ENCODE measurements at regions not wholly inside any gene's neighbourhood (a gene's known extent, or its start where the extent isn't known, plus 50 kb on each side); places are given as distances from the start of the nearest gene placed in this dataset.

DNA sequence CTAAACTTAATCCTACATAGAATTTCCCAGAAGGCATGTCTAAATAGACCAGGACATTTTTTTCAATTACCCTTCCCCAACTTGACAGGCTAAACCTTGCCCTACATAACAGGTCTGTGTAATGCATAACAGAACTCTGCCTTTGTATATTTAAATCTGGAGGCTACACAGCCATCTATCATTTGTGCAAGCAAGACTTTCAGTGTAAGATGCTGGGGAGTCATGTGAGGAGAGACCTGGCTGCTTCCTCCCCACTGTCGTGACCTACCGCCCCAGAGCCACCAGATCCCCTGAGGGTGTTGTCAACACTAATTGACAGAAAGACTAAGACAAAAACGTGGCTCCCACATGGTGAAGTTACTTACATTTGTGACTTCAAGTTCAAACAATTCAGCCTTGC is 342.2 kb downstream of the PPARGC1A start:
- no peak overlapping the region for H3K4me3 ChIP-seq (ENCODE audit: low read depth in 1 of 3, low read length in 3 of 3)
- WGBS = 64% methylated on average over 3 of the region's 3 CpGs
- H3K36me3 ChIP-seq (ENCODE audit: control insufficient read depth in 4 of 4, insufficient read depth in 3 of 4, low read depth in 1 of 4, low read length in 3 of 4) = no peaks in the 10 kb centered on the region
- no peaks in the 10 kb centered on the region for H3K4me1 ChIP-seq (ENCODE audit: control insufficient read depth in 4 of 4, insufficient read depth in 4 of 4, low read length in 3 of 4)
- no peaks in the 10 kb centered on the region for H3K9me3 ChIP-seq (ENCODE audit: control insufficient read depth in 4 of 4, low read length in 3 of 4)
- TF ChIP-seq, protein P1, sequence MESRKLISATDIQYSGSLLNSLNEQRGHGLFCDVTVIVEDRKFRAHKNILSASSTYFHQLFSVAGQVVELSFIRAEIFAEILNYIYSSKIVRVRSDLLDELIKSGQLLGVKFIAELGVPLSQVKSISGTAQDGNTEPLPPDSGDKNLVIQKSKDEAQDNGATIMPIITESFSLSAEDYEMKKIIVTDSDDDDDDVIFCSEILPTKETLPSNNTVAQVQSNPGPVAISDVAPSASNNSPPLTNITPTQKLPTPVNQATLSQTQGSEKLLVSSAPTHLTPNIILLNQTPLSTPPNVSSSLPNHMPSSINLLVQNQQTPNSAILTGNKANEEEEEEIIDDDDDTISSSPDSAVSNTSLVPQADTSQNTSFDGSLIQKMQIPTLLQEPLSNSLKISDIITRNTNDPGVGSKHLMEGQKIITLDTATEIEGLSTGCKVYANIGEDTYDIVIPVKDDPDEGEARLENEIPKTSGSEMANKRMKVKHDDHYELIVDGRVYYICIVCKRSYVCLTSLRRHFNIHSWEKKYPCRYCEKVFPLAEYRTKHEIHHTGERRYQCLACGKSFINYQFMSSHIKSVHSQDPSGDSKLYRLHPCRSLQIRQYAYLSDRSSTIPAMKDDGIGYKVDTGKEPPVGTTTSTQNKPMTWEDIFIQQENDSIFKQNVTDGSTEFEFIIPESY (IDR thresholded peaks at IDR 0.05) = no peak
- no peak for TF ChIP-seq FOXA2 (IDR thresholded peaks at IDR 0.05)
- TF ChIP-seq, protein P2, sequence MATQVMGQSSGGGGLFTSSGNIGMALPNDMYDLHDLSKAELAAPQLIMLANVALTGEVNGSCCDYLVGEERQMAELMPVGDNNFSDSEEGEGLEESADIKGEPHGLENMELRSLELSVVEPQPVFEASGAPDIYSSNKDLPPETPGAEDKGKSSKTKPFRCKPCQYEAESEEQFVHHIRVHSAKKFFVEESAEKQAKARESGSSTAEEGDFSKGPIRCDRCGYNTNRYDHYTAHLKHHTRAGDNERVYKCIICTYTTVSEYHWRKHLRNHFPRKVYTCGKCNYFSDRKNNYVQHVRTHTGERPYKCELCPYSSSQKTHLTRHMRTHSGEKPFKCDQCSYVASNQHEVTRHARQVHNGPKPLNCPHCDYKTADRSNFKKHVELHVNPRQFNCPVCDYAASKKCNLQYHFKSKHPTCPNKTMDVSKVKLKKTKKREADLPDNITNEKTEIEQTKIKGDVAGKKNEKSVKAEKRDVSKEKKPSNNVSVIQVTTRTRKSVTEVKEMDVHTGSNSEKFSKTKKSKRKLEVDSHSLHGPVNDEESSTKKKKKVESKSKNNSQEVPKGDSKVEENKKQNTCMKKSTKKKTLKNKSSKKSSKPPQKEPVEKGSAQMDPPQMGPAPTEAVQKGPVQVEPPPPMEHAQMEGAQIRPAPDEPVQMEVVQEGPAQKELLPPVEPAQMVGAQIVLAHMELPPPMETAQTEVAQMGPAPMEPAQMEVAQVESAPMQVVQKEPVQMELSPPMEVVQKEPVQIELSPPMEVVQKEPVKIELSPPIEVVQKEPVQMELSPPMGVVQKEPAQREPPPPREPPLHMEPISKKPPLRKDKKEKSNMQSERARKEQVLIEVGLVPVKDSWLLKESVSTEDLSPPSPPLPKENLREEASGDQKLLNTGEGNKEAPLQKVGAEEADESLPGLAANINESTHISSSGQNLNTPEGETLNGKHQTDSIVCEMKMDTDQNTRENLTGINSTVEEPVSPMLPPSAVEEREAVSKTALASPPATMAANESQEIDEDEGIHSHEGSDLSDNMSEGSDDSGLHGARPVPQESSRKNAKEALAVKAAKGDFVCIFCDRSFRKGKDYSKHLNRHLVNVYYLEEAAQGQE (IDR thresholded peaks at IDR 0.05) = no peak
- TF ChIP-seq, protein P3, sequence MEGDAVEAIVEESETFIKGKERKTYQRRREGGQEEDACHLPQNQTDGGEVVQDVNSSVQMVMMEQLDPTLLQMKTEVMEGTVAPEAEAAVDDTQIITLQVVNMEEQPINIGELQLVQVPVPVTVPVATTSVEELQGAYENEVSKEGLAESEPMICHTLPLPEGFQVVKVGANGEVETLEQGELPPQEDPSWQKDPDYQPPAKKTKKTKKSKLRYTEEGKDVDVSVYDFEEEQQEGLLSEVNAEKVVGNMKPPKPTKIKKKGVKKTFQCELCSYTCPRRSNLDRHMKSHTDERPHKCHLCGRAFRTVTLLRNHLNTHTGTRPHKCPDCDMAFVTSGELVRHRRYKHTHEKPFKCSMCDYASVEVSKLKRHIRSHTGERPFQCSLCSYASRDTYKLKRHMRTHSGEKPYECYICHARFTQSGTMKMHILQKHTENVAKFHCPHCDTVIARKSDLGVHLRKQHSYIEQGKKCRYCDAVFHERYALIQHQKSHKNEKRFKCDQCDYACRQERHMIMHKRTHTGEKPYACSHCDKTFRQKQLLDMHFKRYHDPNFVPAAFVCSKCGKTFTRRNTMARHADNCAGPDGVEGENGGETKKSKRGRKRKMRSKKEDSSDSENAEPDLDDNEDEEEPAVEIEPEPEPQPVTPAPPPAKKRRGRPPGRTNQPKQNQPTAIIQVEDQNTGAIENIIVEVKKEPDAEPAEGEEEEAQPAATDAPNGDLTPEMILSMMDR (IDR thresholded peaks at IDR 0.05; ENCODE audit: low read depth, low read length, missing input control) = no peak
- TF ChIP-seq RXRA (IDR thresholded peaks at IDR 0.05) = no peak
- TF ChIP-seq, protein P4, sequence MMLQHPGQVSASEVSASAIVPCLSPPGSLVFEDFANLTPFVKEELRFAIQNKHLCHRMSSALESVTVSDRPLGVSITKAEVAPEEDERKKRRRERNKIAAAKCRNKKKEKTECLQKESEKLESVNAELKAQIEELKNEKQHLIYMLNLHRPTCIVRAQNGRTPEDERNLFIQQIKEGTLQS (IDR thresholded peaks at IDR 0.05) = no peak
- no peak for TF ChIP-seq YY1 (IDR thresholded peaks at IDR 0.05)
- no peak for DNase-seq (ENCODE audit: low spot score)
- H3K27ac ChIP-seq (ENCODE audit: low read depth in 1 of 2, low read length in 2 of 2) = no peak overlapping the region
- H3K9ac ChIP-seq (ENCODE audit: low read depth in 1 of 2, low read length in 2 of 2) = no peak overlapping the region
- H3K27me3 ChIP-seq (ENCODE audit: control insufficient read depth in 4 of 4, insufficient read depth in 4 of 4, low read length in 3 of 4) = no peaks in the 10 kb centered on the region

DNA sequence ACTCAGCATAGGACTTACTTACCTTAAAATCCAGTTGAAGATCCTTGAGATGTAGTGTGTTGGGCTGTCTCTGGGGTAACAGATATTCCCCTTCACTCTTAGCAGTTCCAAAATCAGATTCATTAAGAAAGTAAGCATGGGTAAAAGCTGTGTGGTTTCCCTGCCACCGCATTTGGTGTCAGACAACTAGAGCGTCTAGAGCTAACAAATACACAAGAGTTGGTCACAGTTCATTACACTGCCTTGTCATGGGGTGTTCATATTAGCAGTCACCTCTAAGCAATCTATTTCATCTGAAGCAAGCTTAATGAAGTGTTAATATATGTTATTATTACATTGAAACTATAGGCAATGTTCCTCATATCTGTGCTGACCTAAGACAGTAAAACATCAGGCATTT is 342.8 kb downstream of the PPARGC1A start:
- no peak for DNase-seq (ENCODE audit: low spot score)
- WGBS = 89% methylated on average over 2 of the region's 2 CpGs
- no peak overlapping the region for H3K4me3 ChIP-seq (ENCODE audit: low read depth in 1 of 3, low read length in 3 of 3)
- no peaks in the 10 kb centered on the region for H3K36me3 ChIP-seq (ENCODE audit: control insufficient read depth in 4 of 4, insufficient read depth in 3 of 4, low read depth in 1 of 4, low read length in 3 of 4)
- TF ChIP-seq SP1 (IDR thresholded peaks at IDR 0.05) (no peak), HNF4G (IDR thresholded peaks at IDR 0.05) (no peak), GABPA (IDR thresholded peaks at IDR 0.05 in 1 of 2, conservative IDR thresholded peaks at IDR 0.05 in 1 of 2) (no peak), HNF4A (conservative IDR thresholded peaks at IDR 0.05) (no peak), NR2F2 (IDR thresholded peaks at IDR 0.05) (no peak), JUND (IDR thresholded peaks at IDR 0.05) (no peak), YY1 (IDR thresholded peaks at IDR 0.05) (no peak)
- TF ChIP-seq, protein P2 (IDR thresholded peaks at IDR 0.05) = no peak
- TF ChIP-seq, protein P1 (IDR thresholded peaks at IDR 0.05) = no peak
- H3K27me3 ChIP-seq (ENCODE audit: control insufficient read depth in 4 of 4, insufficient read depth in 4 of 4, low read length in 3 of 4) = no peaks in the 10 kb centered on the region
- H3K27ac ChIP-seq (ENCODE audit: low read depth in 1 of 2, low read length in 2 of 2) = no peak overlapping the region
- H3K9ac ChIP-seq (ENCODE audit: low read depth in 1 of 2, low read length in 2 of 2) = no peak overlapping the region
- H3K4me1 ChIP-seq (ENCODE audit: control insufficient read depth in 4 of 4, insufficient read depth in 4 of 4, low read length in 3 of 4) = no peaks in the 10 kb centered on the region
- H3K9me3 ChIP-seq (ENCODE audit: control insufficient read depth in 4 of 4, low read length in 3 of 4) = no peaks in the 10 kb centered on the region
